ENCODE measurements at regions not wholly inside any gene's neighbourhood (a gene's known extent, or its start where the extent isn't known, plus 50 kb on each side); places are given as distances from the start of the nearest gene placed in this dataset.

GRCh38 chr1:234681990-234682389, 72.0 kb upstream of the IRF2BP2 start:
- DNase-seq (ENCODE audit: low read depth, low spot score): no peak

GRCh38 chr1:234681065-234681464, 71.1 kb upstream of the IRF2BP2 start:
- DNase-seq (ENCODE audit: low read depth, low spot score): no peak

GRCh38 chr1:234680331-234680904, 70.4 kb upstream of the IRF2BP2 start:
- no peak for DNase-seq (ENCODE audit: low read depth, low spot score)

- peak; percentile 47 for DNase-seq (ENCODE audit: low read depth, low spot score)
These were observed 66.2 kb upstream of the IRF2BP2 start for GRCh38 chr1:234676103-234676594.

- no peak for DNase-seq (ENCODE audit: low read depth, low spot score)
These were observed 65.6 kb upstream of the IRF2BP2 start for GRCh38 chr1:234675572-234675971.

GRCh38 chr1:234675006-234675405, 65.0 kb upstream of the IRF2BP2 start:
- no peak for DNase-seq (ENCODE audit: low read depth, low spot score)

GRCh38 chr1:234674218-234674815, 64.3 kb upstream of the IRF2BP2 start:
- no peak for DNase-seq (ENCODE audit: low read depth, low spot score)

GRCh38 chr1:234672349-234673135, 62.6 kb upstream of the IRF2BP2 start:
- DNase-seq (ENCODE audit: low read depth, low spot score): no peak

GRCh38 chr1:234670967-234671626, 61.1 kb upstream of the IRF2BP2 start:
- DNase-seq (ENCODE audit: low read depth, low spot score): no peak

- no peak for DNase-seq (ENCODE audit: low read depth, low spot score)
These were observed 59.5 kb upstream of the IRF2BP2 start for GRCh38 chr1:234669499-234669898.

GRCh38 chr1:234668577-234668955, 58.6 kb upstream of the IRF2BP2 start:
- DNase-seq (ENCODE audit: low read depth, low spot score): no peak

GRCh38 chr1:234667600-234668576, 57.9 kb upstream of the IRF2BP2 start:
- DNase-seq (ENCODE audit: low read depth, low spot score): no peak

- no peak for DNase-seq (ENCODE audit: low read depth, low spot score)
These were observed 56.8 kb upstream of the IRF2BP2 start for GRCh38 chr1:234666761-234667160.

- DNase-seq (ENCODE audit: low read depth, low spot score): no peak
These were observed 56.1 kb upstream of the IRF2BP2 start for GRCh38 chr1:234665975-234666605.

GRCh38 chr1:234662148-234662547, 52.2 kb upstream of the IRF2BP2 start:
- no peak for DNase-seq (ENCODE audit: low read depth, low spot score)

GRCh38 chr1:234661317-234661928, 51.4 kb upstream of the IRF2BP2 start:
- DNase-seq (ENCODE audit: low read depth, low spot score): no peak

GRCh38 chr1:234660536-234661316, 50.7 kb upstream of the IRF2BP2 start:
- no peak for DNase-seq (ENCODE audit: low read depth, low spot score)

Data from pulmonary artery endothelial cell (primary cell).